SHP77 (cell line): ENCODE measurements at regions not wholly inside any gene's neighbourhood (a gene's known extent, or its start where the extent isn't known, plus 50 kb on each side); places are given as distances from the start of the nearest gene placed in this dataset.
A peak's percentile ranks its signal among the peaks of the same experiment; 100 is the strongest.
"Not testable (repeated sequence)": the region's sequence is repeated elsewhere in the genome, so short reads cannot be mapped to it uniquely, and the experiment has no call there.

Source experiments
- DNase-seq, 2 experiments: peaks; one replicate each; lab custom pipeline; 2025; lab: John Stamatoyannopoulos, UW

GRCh38 chr6:25181923-25182322 is 97.3 kb upstream of the CARMIL1 start:
- no peak for DNase-seq

GRCh38 chr6:25186919-25187318 is 92.3 kb upstream of the CARMIL1 start:
- DNase-seq: no peak

GRCh38 chr6:25188232-25188631 is 90.9 kb upstream of the CARMIL1 start:
- DNase-seq: no peak

GRCh38 chr6:25192590-25193459 is 86.3 kb upstream of the CARMIL1 start:
- no peak for DNase-seq

GRCh38 chr6:25193460-25194171 is 85.6 kb upstream of the CARMIL1 start:
- no peak for DNase-seq

DNA sequence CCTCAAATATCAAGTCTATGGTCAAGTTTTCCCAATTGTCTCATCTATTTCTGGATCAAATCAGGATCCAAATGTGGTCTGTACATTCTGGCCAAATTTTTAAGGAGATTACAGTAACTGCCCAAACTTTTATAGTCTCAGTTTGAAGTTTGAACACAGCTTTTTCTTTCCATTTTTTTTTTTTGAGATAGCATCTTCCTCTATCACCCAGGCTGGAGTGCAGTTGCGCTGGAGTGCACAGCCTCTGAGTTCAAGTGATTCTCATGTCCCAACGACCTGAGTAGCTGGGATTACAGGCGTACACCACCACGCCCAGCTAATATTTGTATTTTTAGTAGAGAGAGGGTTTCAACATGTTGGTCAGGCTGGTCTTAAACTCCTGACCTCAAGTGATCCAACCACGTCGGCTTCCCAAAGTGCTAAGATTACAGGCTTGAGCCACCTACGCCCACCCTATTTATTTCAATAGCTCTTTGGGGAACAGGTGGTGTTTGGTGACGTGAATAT is 84.9 kb upstream of the CARMIL1 start:
- no peak for DNase-seq

- no peak for DNase-seq
Measured at GRCh38 chr6:25196464-25196863, 82.7 kb upstream of the CARMIL1 start.

- DNase-seq: no peak
Measured at GRCh38 chr6:25197111-25197510, 82.1 kb upstream of the CARMIL1 start.

GRCh38 chr6:25199544-25199943 is 79.6 kb upstream of the CARMIL1 start:
- DNase-seq: no peak

DNA sequence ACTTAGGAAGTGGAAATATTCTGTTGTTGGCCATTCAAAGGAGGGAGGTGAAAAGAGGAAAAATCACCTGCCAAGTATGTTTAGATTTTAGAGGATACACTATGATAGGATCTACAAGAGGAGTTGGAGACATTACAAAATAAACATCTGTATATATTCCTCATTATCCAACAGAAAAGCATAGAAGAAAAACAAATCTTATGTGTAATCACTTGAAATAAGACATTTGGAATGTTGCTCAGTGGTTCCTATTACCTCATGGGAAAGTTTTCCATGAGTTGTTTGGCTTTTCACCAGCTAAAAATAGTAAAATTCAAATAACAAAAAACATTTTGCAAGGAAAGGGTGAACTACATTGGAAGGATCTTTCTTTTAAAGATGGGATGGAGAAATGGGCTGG is 76.7 kb upstream of the CARMIL1 start:
- no peak for DNase-seq

- no peak for DNase-seq
Measured at GRCh38 chr6:25205629-25206028, 73.5 kb upstream of the CARMIL1 start.

- DNase-seq: not testable (repeated sequence)
Measured at GRCh38 chr6:25207453-25208155, 71.6 kb upstream of the CARMIL1 start.

DNA sequence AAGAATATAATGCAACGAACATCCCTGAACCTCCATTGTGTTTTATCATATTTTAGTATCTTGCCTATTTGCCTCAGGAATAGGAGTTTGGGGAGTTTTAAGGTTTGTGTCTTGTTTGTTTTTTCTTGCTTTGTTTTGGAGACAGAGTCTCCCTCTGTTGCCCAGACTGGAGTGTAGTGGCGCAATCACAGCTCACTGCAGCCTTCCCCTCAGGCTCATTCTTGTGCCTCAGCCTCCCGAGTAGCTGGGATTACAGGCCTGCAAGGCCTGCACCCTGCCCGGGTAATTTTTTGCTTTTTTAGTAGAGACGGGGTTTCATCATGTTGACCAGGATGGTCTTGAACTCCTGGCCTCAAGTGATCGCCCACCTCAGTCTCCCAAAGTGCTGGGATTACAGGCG is 63.3 kb upstream of the CARMIL1 start:
- DNase-seq: no peak

GRCh38 chr6:25217302-25217701 is 61.9 kb upstream of the CARMIL1 start:
- DNase-seq: no peak

DNA sequence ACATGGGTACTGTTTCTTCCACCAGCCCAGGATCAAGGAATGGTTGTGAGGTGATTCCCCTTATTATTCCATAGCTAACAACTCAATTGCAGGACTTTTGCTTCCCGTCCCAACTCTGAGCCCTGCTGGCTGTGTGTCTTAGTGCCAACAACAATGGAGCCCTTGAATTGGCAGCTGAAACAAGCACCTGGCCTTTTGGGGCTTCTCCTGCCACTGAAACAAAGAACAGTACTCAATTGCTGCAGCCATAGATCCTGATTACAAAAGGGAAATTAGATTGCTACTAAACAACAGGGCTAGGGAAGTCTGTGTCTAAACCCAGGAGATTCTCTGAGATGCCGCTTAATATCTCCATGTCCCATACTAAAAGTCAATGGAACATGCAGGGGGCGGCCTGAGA is 61.3 kb upstream of the CARMIL1 start:
- no peak for DNase-seq

DNA sequence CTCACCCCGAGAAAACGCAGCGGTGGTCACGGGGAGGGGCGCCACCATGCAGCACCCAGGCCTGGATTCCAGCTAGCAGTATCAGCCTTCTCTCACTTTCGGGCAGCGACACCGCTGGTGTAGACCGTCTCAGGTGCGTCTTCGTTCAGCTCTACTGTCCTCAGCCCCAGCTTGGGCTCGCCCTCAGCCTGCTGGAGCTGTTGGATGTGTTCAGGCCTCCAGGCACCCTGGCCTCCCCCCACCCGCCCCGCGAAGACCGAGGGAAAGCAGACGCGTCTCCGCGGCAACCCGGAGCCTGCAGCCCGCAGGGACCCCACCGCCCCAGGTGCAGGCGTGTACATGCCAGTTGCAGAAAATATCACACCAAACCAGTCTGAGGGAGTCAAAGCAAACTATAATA is 60.8 kb upstream of the CARMIL1 start:
- DNase-seq: no peak

- no peak for DNase-seq
Measured at GRCh38 chr6:25219216-25219916, 59.8 kb upstream of the CARMIL1 start.

- DNase-seq: no peak
Measured at GRCh38 chr6:25219917-25220278, 59.3 kb upstream of the CARMIL1 start.

GRCh38 chr6:25220857-25221256 is 58.3 kb upstream of the CARMIL1 start:
- no peak for DNase-seq

GRCh38 chr6:25222006-25222678 is 57.0 kb upstream of the CARMIL1 start:
- no peak for DNase-seq

DNA sequence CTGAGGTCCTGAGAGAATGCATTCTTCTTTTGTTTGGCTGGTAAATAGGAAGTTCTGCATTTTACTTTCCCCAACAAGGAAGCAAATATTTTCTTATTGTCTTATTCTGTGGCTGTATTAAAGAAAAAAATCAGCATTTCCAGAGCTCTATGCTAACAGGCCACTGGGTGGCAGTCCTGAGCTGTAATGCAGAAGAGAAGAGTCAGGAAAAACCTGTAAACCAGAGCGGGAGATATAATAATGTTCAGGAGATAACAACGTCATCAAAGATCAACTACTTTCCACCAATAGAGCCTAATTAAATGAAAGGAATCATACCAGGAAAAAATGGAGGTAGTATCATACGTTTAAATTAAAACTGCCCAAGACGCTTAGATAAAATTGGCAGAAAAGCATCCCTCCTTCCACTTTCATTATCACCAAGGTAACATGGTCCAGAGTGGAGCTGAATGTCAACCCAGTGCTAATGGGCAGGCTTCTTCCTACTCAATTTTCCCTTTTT is 55.6 kb upstream of the CARMIL1 start:
- DNase-seq: peak; percentile 38 to 52
